ENCODE measurements at regions not wholly inside any gene's neighbourhood (a gene's known extent, or its start where the extent isn't known, plus 50 kb on each side); places are given as distances from the start of the nearest gene placed in this dataset.

GRCh38 chr1:8211251-8211882, 106.5 kb upstream of the SLC45A1 start:
- no peak overlapping the region for H3K27ac ChIP-seq
- no peak for FAIRE-seq
- no peak overlapping the region for H3K4me3 ChIP-seq
- H3K9me3 ChIP-seq = no peaks in the 10 kb centered on the region
- 86 to 93% methylated on average over 17 of the region's 17 CpGs for WGBS, 2 donors
- no peaks in the 10 kb centered on the region for H3K36me3 ChIP-seq
- peak in 2 of 4 donors; percentile 14 to 28 for ATAC-seq
- intact Hi-C loops (cut with DNase I) = no loop called here
- no peaks in the 10 kb centered on the region for H3K4me1 ChIP-seq
- no peak for DNase-seq
- no peaks in the 10 kb centered on the region for H3K27me3 ChIP-seq
- no peak for TF ChIP-seq CTCF (IDR thresholded peaks at IDR 0.05)

- no peaks in the 10 kb centered on the region for H3K9me3 ChIP-seq
- WGBS, 2 donors = 86 to 90% methylated on average over 8 of the region's 8 CpGs
- H3K27ac ChIP-seq = no peak overlapping the region
- TF ChIP-seq CTCF (IDR thresholded peaks at IDR 0.05) = no peak
- FAIRE-seq (no peak), DNase-seq (no peak), ATAC-seq (no peak)
- intact Hi-C loops (cut with DNase I) = no loop called here
- H3K27me3 ChIP-seq = no peaks in the 10 kb centered on the region
- H3K4me3 ChIP-seq = no peak overlapping the region
- H3K4me1 ChIP-seq = no peaks in the 10 kb centered on the region
- H3K36me3 ChIP-seq = no peaks in the 10 kb centered on the region
These were observed 110.7 kb upstream of the SLC45A1 start for GRCh38 chr1:8207202-8207601.

GRCh38 chr1:8206391-8206790, 111.5 kb upstream of the SLC45A1 start:
- intact Hi-C loops (cut with DNase I) = no loop called here
- TF ChIP-seq CTCF (IDR thresholded peaks at IDR 0.05) = no peak
- Histone ChIP-seq H3K27me3 (no peaks in the 10 kb centered on the region), H3K36me3 (no peaks in the 10 kb centered on the region), H3K9me3 (no peaks in the 10 kb centered on the region), H3K4me1 (peaks cover 0 to 6% (median 0%) of the 10 kb centered on the region in 3 donors), H3K27ac (no peak overlapping the region), H3K4me3 (no peak overlapping the region)
- no peak for FAIRE-seq
- no peak for ATAC-seq
- DNase-seq = no peak
- 86 to 95% methylated on average over 7 of the region's 7 CpGs for WGBS, 2 donors

GRCh38 chr1:8205771-8206170, 112.1 kb upstream of the SLC45A1 start:
- no peak for ATAC-seq
- Histone ChIP-seq H3K4me1 (peaks cover 0 to 6% (median 0%) of the 10 kb centered on the region in 3 donors), H3K9me3 (no peaks in the 10 kb centered on the region), H3K4me3 (no peak overlapping the region), H3K36me3 (no peaks in the 10 kb centered on the region), H3K27ac (no peak overlapping the region), H3K27me3 (no peaks in the 10 kb centered on the region)
- TF ChIP-seq CTCF (IDR thresholded peaks at IDR 0.05) = no peak
- intact Hi-C loops (cut with DNase I) = no loop called here
- FAIRE-seq = no peak
- 91 to 94% methylated on average over 10 of the region's 10 CpGs for WGBS, 2 donors
- no peak for DNase-seq

- no peak for FAIRE-seq
- WGBS, 2 donors = 54 to 57% methylated on average over 2 of the region's 2 CpGs
- no peak for ATAC-seq
- H3K4me3 ChIP-seq = no peak overlapping the region
- no peak for TF ChIP-seq CTCF (IDR thresholded peaks at IDR 0.05)
- intact Hi-C loops (cut with DNase I) = no loop called here
- H3K9me3 ChIP-seq = no peaks in the 10 kb centered on the region
- H3K36me3 ChIP-seq = no peaks in the 10 kb centered on the region
- H3K27ac ChIP-seq = no peak overlapping the region
- peaks cover 0 to 6% (median 0%) of the 10 kb centered on the region in 3 donors for H3K4me1 ChIP-seq
- no peaks in the 10 kb centered on the region for H3K27me3 ChIP-seq
- DNase-seq = no peak
These were observed 113.1 kb upstream of the SLC45A1 start for GRCh38 chr1:8204826-8205225.

All from pancreas (tissue), 10 donors.